Cardiac muscle cell (in vitro differentiated cells and primary cell): ENCODE measurements at regions not wholly inside any gene's neighbourhood (a gene's known extent, or its start where the extent isn't known, plus 50 kb on each side); places are given as distances from the start of the nearest gene placed in this dataset.

Experiments
- DNase-seq, 2 donors: peaks; one replicate each; pipeline versions ENCODE4 v3.0.0 to v3.0.0-alpha.2; 2010 to 2017; ENCODE audit warnings: low read depth in 1 of 2, low spot score in 1 of 2
- H3K27ac ChIP-seq: fragments of 200-600 bp; sonication (generic); 2 replicates; pipeline ENCODE4 v1.5.1; 2016
- H3K27me3 ChIP-seq: fragments of 200-600 bp; sonication (generic); 2 replicates; pipeline ENCODE4 v1.6.0; 2016; ENCODE audit warnings: control low read depth
- H3K36me3 ChIP-seq: fragments of 200-600 bp; sonication (generic); 2 replicates; pipeline ENCODE4 v1.5.1; 2016; ENCODE audit warnings: control low read depth
- H3K4me1 ChIP-seq: fragments of 200-600 bp; sonication (generic); 2 replicates; pipeline ENCODE4 v1.8.1; 2017; ENCODE audit warnings: low read depth, mild to moderate bottlenecking, mixed run types
- H3K4me3 ChIP-seq: fragments of 200-600 bp; sonication (generic); 2 replicates; pipeline ENCODE4 v1.5.1; 2016; ENCODE audit warnings: mild to moderate bottlenecking
- H3K9me3 ChIP-seq: fragments of 200-600 bp; sonication (generic); 2 replicates; pipeline ENCODE4 v1.5.1; 2017; ENCODE audit warnings: low read depth, mild to moderate bottlenecking, control low read depth
- CTCF ChIP-seq: IDR thresholded peaks from 2 replicates; pipeline ENCODE4 v1.5.1; 2012; ENCODE audit warnings: low read depth, mild to moderate bottlenecking, low read length

- Histone ChIP-seq H3K36me3 (no peaks in the 10 kb centered on the region), H3K4me1 (no peaks in the 10 kb centered on the region), H3K27ac (no peak overlapping the region), H3K27me3 (no peaks in the 10 kb centered on the region), H3K4me3 (no peak overlapping the region), H3K9me3 (no peaks in the 10 kb centered on the region)
- no peak for TF ChIP-seq CTCF
- DNase-seq = peak in 1 of 2 donors; percentile 43
Observed at GRCh38 chr16:51473091-51473490, 322.0 kb upstream of the SALL1 start.

GRCh38 chr16:51470492-51470891 lies 319.4 kb upstream of the SALL1 start:
- no peaks in the 10 kb centered on the region for H3K9me3 ChIP-seq
- no peak for TF ChIP-seq CTCF
- H3K36me3 ChIP-seq = no peaks in the 10 kb centered on the region
- no peak overlapping the region for H3K4me3 ChIP-seq
- no peaks in the 10 kb centered on the region for H3K27me3 ChIP-seq
- no peaks in the 10 kb centered on the region for H3K4me1 ChIP-seq
- no peak for DNase-seq
- no peak overlapping the region for H3K27ac ChIP-seq

- Histone ChIP-seq H3K4me3 (no peak overlapping the region), H3K27me3 (no peaks in the 10 kb centered on the region), H3K36me3 (no peaks in the 10 kb centered on the region), H3K9me3 (no peaks in the 10 kb centered on the region), H3K27ac (no peak overlapping the region), H3K4me1 (no peaks in the 10 kb centered on the region)
- DNase-seq = peak in 1 of 2 donors; percentile 6
- no peak for TF ChIP-seq CTCF
Observed at GRCh38 chr16:51464996-51465395, 313.9 kb upstream of the SALL1 start.

GRCh38 chr16:51461255-51461654 lies 310.2 kb upstream of the SALL1 start:
- Histone ChIP-seq H3K36me3 (no peaks in the 10 kb centered on the region), H3K4me1 (no peaks in the 10 kb centered on the region), H3K27me3 (no peaks in the 10 kb centered on the region), H3K9me3 (no peaks in the 10 kb centered on the region), H3K27ac (no peak overlapping the region), H3K4me3 (no peak overlapping the region)
- DNase-seq = no peak
- TF ChIP-seq CTCF = no peak

- H3K27ac ChIP-seq = no peak overlapping the region
- no peak overlapping the region for H3K4me3 ChIP-seq
- no peak for DNase-seq
- no peaks in the 10 kb centered on the region for H3K27me3 ChIP-seq
- no peak for TF ChIP-seq CTCF
- H3K9me3 ChIP-seq = no peaks in the 10 kb centered on the region
- no peaks in the 10 kb centered on the region for H3K4me1 ChIP-seq
- no peaks in the 10 kb centered on the region for H3K36me3 ChIP-seq
Observed at GRCh38 chr16:51458356-51459140, 307.5 kb upstream of the SALL1 start.
